ENCODE measurements at regions not wholly inside any gene's neighbourhood (a gene's known extent, or its start where the extent isn't known, plus 50 kb on each side); places are given as distances from the start of the nearest gene placed in this dataset.

DNA sequence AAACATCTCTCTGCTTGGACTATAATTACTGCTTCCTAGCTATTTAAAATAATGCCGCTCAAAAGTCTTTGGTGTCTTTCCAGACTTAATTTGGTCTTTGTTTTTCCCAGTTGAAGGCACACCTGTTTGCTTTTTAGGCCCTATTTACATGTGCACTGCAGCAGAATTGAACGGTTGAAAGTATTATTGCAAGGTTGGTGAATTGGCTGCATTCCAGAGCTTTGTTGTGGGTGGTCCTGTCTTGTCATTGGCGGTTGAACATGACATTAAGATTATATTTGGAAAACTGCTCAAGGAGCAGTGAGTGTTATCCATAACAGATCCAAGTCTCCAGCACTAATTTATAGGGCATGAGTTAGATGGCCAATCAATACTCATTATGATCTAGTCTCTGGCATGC is 656.3 kb downstream of the PTPRC start:
- intact Hi-C loops (cut with DNase I; ENCODE audit: low total_unique reads), result no loop called here
- no peaks in the 10 kb centered on the region for H3K36me3 ChIP-seq
- no peaks in the 10 kb centered on the region for H3K27me3 ChIP-seq
- H3K4me3 ChIP-seq, result no peak overlapping the region
- H3K4me1 ChIP-seq, result no peaks in the 10 kb centered on the region
- H3K27ac ChIP-seq, result no peak overlapping the region
- DNase-seq, result no peak
- H3K9me3 ChIP-seq, result no peaks in the 10 kb centered on the region
- TF ChIP-seq POLR2A (IDR thresholded peaks at IDR 0.05), result no peak
- TF ChIP-seq, protein P1, sequence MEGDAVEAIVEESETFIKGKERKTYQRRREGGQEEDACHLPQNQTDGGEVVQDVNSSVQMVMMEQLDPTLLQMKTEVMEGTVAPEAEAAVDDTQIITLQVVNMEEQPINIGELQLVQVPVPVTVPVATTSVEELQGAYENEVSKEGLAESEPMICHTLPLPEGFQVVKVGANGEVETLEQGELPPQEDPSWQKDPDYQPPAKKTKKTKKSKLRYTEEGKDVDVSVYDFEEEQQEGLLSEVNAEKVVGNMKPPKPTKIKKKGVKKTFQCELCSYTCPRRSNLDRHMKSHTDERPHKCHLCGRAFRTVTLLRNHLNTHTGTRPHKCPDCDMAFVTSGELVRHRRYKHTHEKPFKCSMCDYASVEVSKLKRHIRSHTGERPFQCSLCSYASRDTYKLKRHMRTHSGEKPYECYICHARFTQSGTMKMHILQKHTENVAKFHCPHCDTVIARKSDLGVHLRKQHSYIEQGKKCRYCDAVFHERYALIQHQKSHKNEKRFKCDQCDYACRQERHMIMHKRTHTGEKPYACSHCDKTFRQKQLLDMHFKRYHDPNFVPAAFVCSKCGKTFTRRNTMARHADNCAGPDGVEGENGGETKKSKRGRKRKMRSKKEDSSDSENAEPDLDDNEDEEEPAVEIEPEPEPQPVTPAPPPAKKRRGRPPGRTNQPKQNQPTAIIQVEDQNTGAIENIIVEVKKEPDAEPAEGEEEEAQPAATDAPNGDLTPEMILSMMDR (IDR thresholded peaks at IDR 0.05), result no peak

DNA sequence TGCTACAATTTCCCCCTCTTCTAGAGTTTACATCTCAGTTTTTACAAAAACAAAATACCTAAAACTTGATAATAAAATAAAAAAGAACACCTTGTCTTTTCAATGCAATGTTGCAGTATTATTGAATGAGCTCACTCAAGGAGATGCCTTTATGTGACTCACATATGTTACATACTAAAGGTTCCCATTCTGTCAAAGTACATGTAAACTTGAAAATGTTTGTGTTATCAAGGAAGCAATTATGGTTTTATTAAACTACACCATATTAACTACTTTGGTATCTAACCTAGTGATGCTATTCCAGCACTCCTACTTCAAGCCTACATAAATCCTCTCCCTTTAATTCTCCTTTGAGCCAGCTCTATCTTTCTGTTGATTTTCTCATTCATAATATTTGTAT is 658.3 kb downstream of the PTPRC start:
- no peaks in the 10 kb centered on the region for H3K36me3 ChIP-seq
- H3K27ac ChIP-seq, result no peak overlapping the region
- H3K27me3 ChIP-seq, result no peaks in the 10 kb centered on the region
- TF ChIP-seq, protein P1 (IDR thresholded peaks at IDR 0.05), result no peak
- no peak for TF ChIP-seq POLR2A (IDR thresholded peaks at IDR 0.05)
- intact Hi-C loops (cut with DNase I; ENCODE audit: low total_unique reads), result no loop called here
- H3K4me1 ChIP-seq, result no peaks in the 10 kb centered on the region
- DNase-seq, result no peak
- H3K4me3 ChIP-seq, result no peak overlapping the region
- no peaks in the 10 kb centered on the region for H3K9me3 ChIP-seq

DNA sequence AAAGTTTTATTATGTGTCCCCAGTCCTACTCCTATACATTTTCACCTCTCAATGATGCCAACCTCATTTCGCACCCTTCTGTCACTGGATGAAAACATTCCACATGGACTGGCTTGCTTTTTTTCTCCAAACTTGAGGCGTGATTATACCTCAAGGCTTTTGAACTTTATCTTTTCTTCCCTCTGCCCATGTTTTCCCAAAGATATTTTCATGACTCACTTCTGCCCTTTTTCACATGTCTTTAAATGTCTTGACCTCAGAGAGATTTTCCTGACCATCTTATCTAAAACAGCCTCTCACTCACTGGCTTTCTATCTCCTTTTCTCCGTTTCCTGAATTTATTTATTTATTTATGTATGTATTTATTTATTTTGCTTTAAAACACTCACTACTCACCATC is 659.0 kb downstream of the PTPRC start:
- H3K9me3 ChIP-seq, result no peaks in the 10 kb centered on the region
- H3K4me1 ChIP-seq, result no peaks in the 10 kb centered on the region
- intact Hi-C loops (cut with DNase I; ENCODE audit: low total_unique reads), result no loop called here
- H3K4me3 ChIP-seq, result no peak overlapping the region
- no peak overlapping the region for H3K27ac ChIP-seq
- no peaks in the 10 kb centered on the region for H3K36me3 ChIP-seq
- no peak for DNase-seq
- TF ChIP-seq POLR2A (IDR thresholded peaks at IDR 0.05), result no peak
- TF ChIP-seq, protein P1 (IDR thresholded peaks at IDR 0.05), result no peak
- no peaks in the 10 kb centered on the region for H3K27me3 ChIP-seq

DNA sequence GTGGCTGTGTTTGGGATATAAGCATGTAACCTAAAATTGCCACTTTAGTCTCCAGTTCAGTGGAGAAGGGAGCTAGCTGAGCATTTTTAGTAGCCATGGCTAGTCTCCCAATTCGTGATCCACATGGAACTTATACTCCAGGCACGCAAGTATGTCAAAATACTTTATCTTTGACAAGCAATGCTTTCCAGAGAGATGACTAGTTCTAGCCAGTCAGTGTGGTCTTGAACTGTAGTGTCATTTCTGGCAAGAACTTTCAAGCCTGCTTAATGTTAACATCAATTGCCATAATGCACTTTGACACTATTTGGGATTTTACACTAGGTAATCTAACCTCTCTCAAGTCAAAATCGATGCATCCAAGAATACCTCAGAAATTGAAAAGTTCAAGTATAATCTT is 660.0 kb downstream of the PTPRC start:
- no peak for TF ChIP-seq POLR2A (IDR thresholded peaks at IDR 0.05)
- TF ChIP-seq, protein P1 (IDR thresholded peaks at IDR 0.05), result no peak
- no peaks in the 10 kb centered on the region for H3K4me1 ChIP-seq
- no peak overlapping the region for H3K27ac ChIP-seq
- H3K4me3 ChIP-seq, result no peak overlapping the region
- intact Hi-C loops (cut with DNase I; ENCODE audit: low total_unique reads), result no loop called here
- no peaks in the 10 kb centered on the region for H3K36me3 ChIP-seq
- no peak for DNase-seq
- H3K27me3 ChIP-seq, result no peaks in the 10 kb centered on the region
- no peaks in the 10 kb centered on the region for H3K9me3 ChIP-seq

DNA sequence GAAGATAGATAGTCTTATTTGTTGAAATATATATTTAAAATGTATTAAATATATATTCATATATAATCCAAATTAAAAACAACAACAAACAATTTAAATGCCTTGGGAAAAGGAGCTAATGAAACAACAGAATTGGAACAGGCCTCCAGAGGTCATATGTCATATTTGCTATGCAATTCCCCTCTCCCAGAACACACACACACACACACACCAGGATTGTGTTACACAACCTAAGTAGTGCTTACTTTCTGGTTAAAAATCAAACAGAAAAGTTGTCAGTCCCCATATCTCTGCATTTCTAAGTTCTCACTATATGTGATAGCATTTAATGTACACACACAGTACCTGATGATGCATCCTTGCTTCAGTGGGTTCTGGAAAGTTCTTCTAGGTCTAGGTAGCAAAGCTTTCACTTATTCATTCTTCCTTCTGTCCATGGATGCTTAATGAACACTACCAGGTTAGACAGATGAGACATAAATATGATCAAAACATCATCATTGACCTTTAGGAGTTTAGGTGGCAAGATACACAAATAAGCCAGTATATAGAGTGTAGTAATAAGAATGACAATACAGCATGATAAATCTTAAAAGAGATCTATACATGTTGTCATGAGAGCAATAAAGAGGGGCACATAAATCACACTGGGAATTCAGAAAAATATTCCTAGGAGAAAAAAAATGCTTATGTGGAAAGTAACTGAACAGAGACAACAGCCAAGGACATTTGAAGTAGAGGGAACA is 662.8 kb downstream of the PTPRC start:
- intact Hi-C loops (cut with DNase I; ENCODE audit: low total_unique reads), result no loop called here
- Histone ChIP-seq H3K36me3 (no peaks in the 10 kb centered on the region), H3K9me3 (no peaks in the 10 kb centered on the region), H3K4me1 (no peaks in the 10 kb centered on the region), H3K27me3 (no peaks in the 10 kb centered on the region), H3K27ac (no peak overlapping the region), H3K4me3 (no peak overlapping the region)
- TF ChIP-seq, protein P1 (IDR thresholded peaks at IDR 0.05), result no peak
- TF ChIP-seq POLR2A (IDR thresholded peaks at IDR 0.05), result no peak
- no peak for DNase-seq
